ENCODE measurements at regions not wholly inside any gene's neighbourhood (a gene's known extent, or its start where the extent isn't known, plus 50 kb on each side); places are given as distances from the start of the nearest gene placed in this dataset.
A peak's percentile ranks its signal among the peaks of the same experiment; 100 is the strongest.

DNA sequence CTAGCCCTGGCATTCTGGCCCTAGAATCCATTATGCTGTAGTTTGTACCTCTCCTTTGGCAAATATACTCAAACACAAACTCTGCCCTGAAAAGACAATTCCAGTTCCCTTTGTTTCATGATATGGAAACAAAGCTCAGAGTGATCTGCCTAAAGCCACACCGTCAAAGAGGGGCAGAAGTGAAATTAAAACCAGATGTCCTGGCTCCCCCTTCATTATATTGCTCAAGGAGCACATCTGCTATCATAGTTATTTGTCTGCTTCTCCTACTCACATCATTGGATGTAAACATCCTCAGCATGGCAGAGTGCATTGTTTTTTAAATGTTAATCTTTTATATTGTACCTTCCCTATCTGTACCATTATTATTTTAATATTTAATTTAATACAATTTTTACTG, 266.7 kb upstream of the SMARCA2 start:
- DNase-seq (ENCODE audit: low read depth): no peak
- no peak overlapping the region for H3K4me3 ChIP-seq (ENCODE audit: low read depth, low read length)
- TF ChIP-seq, protein P1, sequence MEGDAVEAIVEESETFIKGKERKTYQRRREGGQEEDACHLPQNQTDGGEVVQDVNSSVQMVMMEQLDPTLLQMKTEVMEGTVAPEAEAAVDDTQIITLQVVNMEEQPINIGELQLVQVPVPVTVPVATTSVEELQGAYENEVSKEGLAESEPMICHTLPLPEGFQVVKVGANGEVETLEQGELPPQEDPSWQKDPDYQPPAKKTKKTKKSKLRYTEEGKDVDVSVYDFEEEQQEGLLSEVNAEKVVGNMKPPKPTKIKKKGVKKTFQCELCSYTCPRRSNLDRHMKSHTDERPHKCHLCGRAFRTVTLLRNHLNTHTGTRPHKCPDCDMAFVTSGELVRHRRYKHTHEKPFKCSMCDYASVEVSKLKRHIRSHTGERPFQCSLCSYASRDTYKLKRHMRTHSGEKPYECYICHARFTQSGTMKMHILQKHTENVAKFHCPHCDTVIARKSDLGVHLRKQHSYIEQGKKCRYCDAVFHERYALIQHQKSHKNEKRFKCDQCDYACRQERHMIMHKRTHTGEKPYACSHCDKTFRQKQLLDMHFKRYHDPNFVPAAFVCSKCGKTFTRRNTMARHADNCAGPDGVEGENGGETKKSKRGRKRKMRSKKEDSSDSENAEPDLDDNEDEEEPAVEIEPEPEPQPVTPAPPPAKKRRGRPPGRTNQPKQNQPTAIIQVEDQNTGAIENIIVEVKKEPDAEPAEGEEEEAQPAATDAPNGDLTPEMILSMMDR (IDR thresholded peaks at IDR 0.05; ENCODE audit: low read depth, low read length, missing control alignments): no peak

DNA sequence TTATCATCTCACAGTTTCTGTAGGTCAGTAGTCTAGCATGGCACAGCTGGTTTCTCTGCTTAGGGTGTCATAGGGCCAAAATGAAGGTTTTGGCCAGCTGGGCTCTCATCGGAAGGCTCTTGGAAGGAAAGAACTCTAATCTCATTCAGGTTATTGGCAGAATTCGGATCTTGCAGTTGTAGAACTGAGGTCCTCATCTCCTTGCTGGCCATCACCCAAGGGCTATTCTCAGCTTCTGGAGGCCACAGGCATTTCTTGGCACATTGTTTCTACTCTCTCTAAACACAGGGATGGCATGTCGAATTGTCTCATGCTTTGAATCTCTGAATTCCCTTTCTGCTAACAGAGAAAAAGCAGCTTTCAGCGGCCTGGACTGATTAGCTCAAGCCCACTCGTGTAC, 258.0 kb upstream of the SMARCA2 start:
- no peak overlapping the region for H3K4me3 ChIP-seq (ENCODE audit: low read depth, low read length)
- TF ChIP-seq, protein P1 (IDR thresholded peaks at IDR 0.05; ENCODE audit: low read depth, low read length, missing control alignments): no peak
- no peak for DNase-seq (ENCODE audit: low read depth)

DNA sequence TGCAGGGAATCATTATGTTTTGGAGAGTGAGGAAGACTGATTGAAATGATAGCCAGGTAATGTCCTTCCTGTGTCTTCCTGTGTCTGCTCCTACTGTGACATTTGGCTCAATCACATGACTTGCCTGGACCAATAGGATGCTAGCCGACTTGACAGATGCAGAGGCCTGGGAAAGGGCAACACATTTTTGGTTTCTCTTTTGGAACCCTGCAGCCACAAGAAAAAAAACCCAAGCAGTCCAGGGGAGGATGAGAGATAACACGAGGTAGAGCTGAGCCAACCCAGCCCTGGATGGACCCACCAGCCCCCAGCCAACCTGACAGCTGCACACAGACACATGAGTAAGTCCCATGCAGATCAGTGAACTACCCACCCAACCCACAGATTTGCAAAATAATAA, 256.1 kb upstream of the SMARCA2 start:
- DNase-seq (ENCODE audit: low read depth): peak; percentile 74
- TF ChIP-seq, protein P1 (IDR thresholded peaks at IDR 0.05; ENCODE audit: low read depth, low read length, missing control alignments): no peak
- peak overlapping the region; percentile 7 for H3K4me3 ChIP-seq (ENCODE audit: low read depth, low read length)

DNA sequence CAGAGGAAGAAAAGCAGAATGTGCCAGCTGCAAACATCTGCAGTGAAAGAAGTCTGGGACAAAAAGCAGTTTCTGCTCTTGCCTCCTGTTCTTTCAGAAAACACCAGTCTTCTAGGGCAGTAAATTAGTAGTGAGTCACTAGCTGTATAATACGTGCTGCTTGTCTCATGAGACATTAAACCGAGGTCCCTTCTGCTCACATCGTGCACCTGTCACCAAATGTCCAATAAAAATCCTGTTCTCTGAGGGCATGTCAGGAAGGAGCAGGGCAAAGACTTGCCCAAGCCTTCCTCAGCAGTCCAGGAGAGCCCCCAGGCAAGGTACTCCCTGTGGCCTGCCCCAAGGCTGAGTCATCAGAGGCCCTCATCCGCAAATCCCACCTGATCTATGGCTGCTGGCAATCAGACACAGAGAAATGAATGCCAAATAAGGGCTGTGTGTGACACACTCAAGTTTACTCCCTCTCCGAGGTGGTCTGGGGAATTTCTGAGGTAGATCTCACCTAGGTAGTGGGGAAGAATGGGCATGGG, 255.3 kb upstream of the SMARCA2 start:
- no peak overlapping the region for H3K4me3 ChIP-seq (ENCODE audit: low read depth, low read length)
- TF ChIP-seq, protein P1 (IDR thresholded peaks at IDR 0.05; ENCODE audit: low read depth, low read length, missing control alignments): no peak
- DNase-seq (ENCODE audit: low read depth): no peak

DNA sequence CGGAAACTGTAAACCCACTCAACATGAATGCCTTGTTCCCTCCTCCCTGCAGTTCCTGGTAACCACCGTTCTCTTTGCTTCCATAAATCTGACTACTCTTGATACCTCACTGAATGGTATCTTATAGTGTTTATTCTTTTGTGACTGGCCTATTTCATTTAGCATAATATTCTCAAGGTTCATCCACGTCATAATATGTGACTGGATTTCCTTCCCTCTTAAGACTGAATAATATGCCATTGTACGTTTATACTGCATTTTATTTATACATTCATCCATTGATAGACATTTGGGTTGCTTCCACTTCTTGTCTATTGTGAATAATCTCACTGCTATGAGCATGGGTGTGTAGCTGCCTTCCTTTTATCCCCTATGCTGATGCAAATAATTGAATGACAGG, 253.3 kb upstream of the SMARCA2 start:
- TF ChIP-seq, protein P1 (IDR thresholded peaks at IDR 0.05; ENCODE audit: low read depth, low read length, missing control alignments): no peak
- DNase-seq (ENCODE audit: low read depth): no peak
- H3K4me3 ChIP-seq (ENCODE audit: low read depth, low read length): no peak overlapping the region

DNA sequence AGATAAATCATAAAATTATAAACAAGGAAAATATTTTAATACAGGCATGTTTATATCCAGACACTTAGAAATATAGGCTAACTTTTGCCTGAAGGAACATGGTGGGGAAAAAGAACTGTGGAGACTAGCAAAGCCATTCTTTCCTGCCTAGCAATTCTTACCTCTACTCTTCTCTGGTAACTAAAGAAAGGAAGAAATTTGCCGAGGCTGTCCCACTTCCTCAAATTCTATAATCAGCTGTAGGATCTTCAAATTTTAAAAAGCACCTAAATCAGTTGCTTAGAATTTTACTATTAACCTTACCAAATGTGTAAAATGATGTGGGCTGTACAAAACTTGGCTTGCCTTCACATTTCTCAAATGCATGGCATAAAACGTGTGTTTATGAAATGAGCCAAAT, 249.1 kb upstream of the SMARCA2 start:
- no peak overlapping the region for H3K4me3 ChIP-seq (ENCODE audit: low read depth, low read length)
- TF ChIP-seq, protein P1 (IDR thresholded peaks at IDR 0.05; ENCODE audit: low read depth, low read length, missing control alignments): no peak
- no peak for DNase-seq (ENCODE audit: low read depth)

DNA sequence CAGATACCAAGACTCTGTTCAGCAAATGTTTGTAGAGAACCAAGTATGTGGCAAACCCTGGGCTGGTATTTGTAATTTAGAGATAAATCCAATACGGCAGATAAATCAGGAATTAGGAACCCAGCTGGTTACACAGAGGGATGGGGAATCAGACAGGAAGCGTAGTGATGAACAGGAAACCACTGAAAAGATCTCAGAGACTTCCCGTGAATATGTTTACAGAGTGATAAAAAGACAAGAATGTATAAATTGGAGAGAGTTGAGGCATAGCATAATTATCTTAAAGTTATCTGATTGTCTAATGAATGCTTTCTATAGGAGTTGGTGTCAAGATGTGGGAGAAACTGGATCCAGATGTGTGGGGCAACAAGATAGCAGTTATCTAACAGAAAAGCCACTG, 246.6 kb upstream of the SMARCA2 start:
- TF ChIP-seq, protein P1 (IDR thresholded peaks at IDR 0.05; ENCODE audit: low read depth, low read length, missing control alignments): no peak
- no peak for DNase-seq (ENCODE audit: low read depth)
- H3K4me3 ChIP-seq (ENCODE audit: low read depth, low read length): no peak overlapping the region

Measured in GM12864 (cell line).